NB4 (cell line): ENCODE measurements at regions not wholly inside any gene's neighbourhood (a gene's known extent, or its start where the extent isn't known, plus 50 kb on each side); places are given as distances from the start of the nearest gene placed in this dataset.

ENCODE experiments used
- DNase-seq: peaks from one replicate; pipeline ENCODE4 v3.0.0; 2010; ENCODE audit warnings: low read depth
- H3K4me3 ChIP-seq: one replicate; pipeline ENCODE4 v1.5.1; 2011; ENCODE audit warnings: mild to moderate bottlenecking, low read depth, low read length, moderate library complexity
- CTCF ChIP-seq: IDR thresholded peaks from one replicate; pipeline ENCODE4 v1.5.1; 2012; ENCODE audit warnings: low read depth, low read length
- MAX ChIP-seq: IDR thresholded peaks from 2 replicates; pipeline ENCODE4 v1.6.1; 2011; ENCODE audit warnings: low read depth, low read length
- MYC ChIP-seq: IDR thresholded peaks from 2 replicates; pipeline ENCODE4 v1.6.1; 2011; ENCODE audit warnings: low read depth, low read length
- POLR2A ChIP-seq: IDR thresholded peaks from 2 replicates; pipeline ENCODE4 v1.6.1; 2011; ENCODE audit warnings: mild to moderate bottlenecking; ENCODE audit not compliant: insufficient read length; ENCODE audit errors: extremely low read depth

- TF ChIP-seq POLR2A, result no peak
- TF ChIP-seq MYC, result no peak
- TF ChIP-seq CTCF, result no peak
- TF ChIP-seq MAX, result no peak
- no peak for DNase-seq
- no peak overlapping the region for H3K4me3 ChIP-seq
These were observed 76.1 kb upstream of the SLC4A11 start for GRCh38 chr20:3315136-3315535.

- no peak for TF ChIP-seq CTCF
- no peak for TF ChIP-seq MAX
- no peak for TF ChIP-seq MYC
- TF ChIP-seq POLR2A, result no peak
- no peak for DNase-seq
These were observed 75.4 kb upstream of the SLC4A11 start for GRCh38 chr20:3314391-3314790.

GRCh38 chr20:3313683-3314065 is 74.7 kb upstream of the SLC4A11 start:
- no peak for TF ChIP-seq CTCF
- no peak for TF ChIP-seq MAX
- no peak for TF ChIP-seq POLR2A
- no peak for TF ChIP-seq MYC
- no peak overlapping the region for H3K4me3 ChIP-seq
- peak; percentile 44 for DNase-seq

More at GRCh38 chr20:3314391-3314790, 75.4 kb upstream of the SLC4A11 start:
- no peak overlapping the region for H3K4me3 ChIP-seq

- no peak overlapping the region for H3K4me3 ChIP-seq
- peak; percentile 25; the same call in 1 of the 2 replicates for TF ChIP-seq MYC
- TF ChIP-seq MAX, result no peak
- peak; percentile 91 for DNase-seq
These were observed 74.1 kb upstream of the SLC4A11 start for GRCh38 chr20:3312940-3313682.

- DNase-seq, result peak; percentile 19
- no peak for TF ChIP-seq MAX
- no peak for TF ChIP-seq CTCF
- TF ChIP-seq MYC, result no peak
- TF ChIP-seq POLR2A, result no peak
- H3K4me3 ChIP-seq, result no peak overlapping the region
These were observed 72.6 kb upstream of the SLC4A11 start for GRCh38 chr20:3311623-3312022.

GRCh38 chr20:3309226-3309625 is 70.2 kb upstream of the SLC4A11 start:
- DNase-seq, result no peak
- no peak overlapping the region for H3K4me3 ChIP-seq
- TF ChIP-seq MYC (no peak), MAX (no peak), POLR2A (no peak), CTCF (no peak)
